Liver (tissue), 3 donors: ENCODE measurements at regions not wholly inside any gene's neighbourhood (a gene's known extent, or its start where the extent isn't known, plus 50 kb on each side); places are given as distances from the start of the nearest gene placed in this dataset.

ENCODE experiments used
- CTCF ChIP-seq: fragments of 150-350 bp; IDR thresholded peaks from 2 replicates; pipeline ENCODE4 v1.5.1; 2017; ENCODE audit warnings: improper control_type of control experiment, low read depth, low read length; ENCODE audit not compliant: missing input control
- GABPA ChIP-seq, 2 donors: IDR thresholded peaks in 1 of 2; conservative IDR thresholded peaks in 1 of 2; 2 replicates each; pipeline ENCODE4 v1.6.1; 2016; ENCODE audit warnings: antibody characterized with exemption in 2 of 2, mild to moderate bottlenecking in 1 of 2, moderate library complexity in 1 of 2
- HNF4A ChIP-seq, 2 donors: conservative IDR thresholded peaks; 2 replicates each; pipeline ENCODE4 v1.6.1; 2016; ENCODE audit warnings: antibody characterized with exemption in 2 of 2, mild to moderate bottlenecking in 2 of 2
- JUND ChIP-seq, 2 donors: IDR thresholded peaks; 2 replicates each; pipeline ENCODE4 v1.6.1; 2016; ENCODE audit warnings: antibody characterized with exemption in 2 of 2
- MAX ChIP-seq: IDR thresholded peaks from 2 replicates; pipeline ENCODE4 v1.6.1; 2016; ENCODE audit warnings: antibody characterized with exemption
- NR2F2 ChIP-seq: IDR thresholded peaks from 2 replicates; pipeline ENCODE4 v1.6.1; 2016; ENCODE audit warnings: antibody characterized with exemption
- REST ChIP-seq: IDR thresholded peaks from 2 replicates; pipeline ENCODE4 v1.6.1; 2016; ENCODE audit warnings: antibody characterized with exemption, mild to moderate bottlenecking
- RXRA ChIP-seq, 2 donors: IDR thresholded peaks; 2 replicates each; pipeline ENCODE4 v1.6.1; 2017 to 2018; ENCODE audit warnings: antibody characterized with exemption in 2 of 2, mild to moderate bottlenecking in 1 of 2
- SP1 ChIP-seq: IDR thresholded peaks from 2 replicates; pipeline ENCODE4 v1.6.1; 2018; ENCODE audit warnings: antibody characterized with exemption, mild to moderate bottlenecking
- YY1 ChIP-seq: IDR thresholded peaks from 2 replicates; pipeline ENCODE4 v1.6.1; 2016; ENCODE audit warnings: antibody characterized with exemption, mild to moderate bottlenecking
- ZBTB33 ChIP-seq: IDR thresholded peaks from 2 replicates; pipeline ENCODE4 v1.6.1; 2016; ENCODE audit warnings: antibody characterized with exemption
- donor health status: healthy.
- donor health status: healthy.

- no peak for TF ChIP-seq MAX
- no peak for TF ChIP-seq RXRA (IDR thresholded peaks at IDR 0.05)
- no peak for TF ChIP-seq CTCF
- no peak for TF ChIP-seq ZBTB33
- no peak for TF ChIP-seq NR2F2
- no peak for TF ChIP-seq JUND (IDR thresholded peaks at IDR 0.05)
- no peak for TF ChIP-seq REST
- TF ChIP-seq SP1: no peak
- TF ChIP-seq HNF4A (conservative IDR thresholded peaks at IDR 0.05): no peak
- TF ChIP-seq GABPA (IDR thresholded peaks at IDR 0.05 in 1 of 2, conservative IDR thresholded peaks at IDR 0.05 in 1 of 2): no peak
- no peak for TF ChIP-seq YY1
These were observed 179.0 kb upstream of the ADRA1D start for GRCh38 chr20:4427940-4428586.
